Muscle layer of duodenum (tissue), 2 donors: ENCODE measurements at regions not wholly inside any gene's neighbourhood (a gene's known extent, or its start where the extent isn't known, plus 50 kb on each side); places are given as distances from the start of the nearest gene placed in this dataset.

Experiments
- H3K27ac ChIP-seq: one replicate; pipeline ENCODE4 v1.7.0; 2013; ENCODE audit warnings: mild to moderate bottlenecking, low read length
- H3K27me3 ChIP-seq: one replicate; pipeline ENCODE4 v1.7.0; 2013; ENCODE audit warnings: low read depth, mild to moderate bottlenecking, control low read depth, low read length
- H3K36me3 ChIP-seq, 2 donors: one replicate each; pipeline ENCODE4 v1.7.0; 2013; ENCODE audit warnings: low read length in 2 of 2, control low read depth in 1 of 2, mild to moderate bottlenecking in 1 of 2; ENCODE audit not compliant: insufficient read depth in 2 of 2, control insufficient read depth in 1 of 2
- H3K4me1 ChIP-seq, 2 donors: one replicate each; pipeline ENCODE4 v1.7.0; 2013; ENCODE audit warnings: low read length in 2 of 2, mild to moderate bottlenecking in 2 of 2, control low read depth in 1 of 2, moderate library complexity in 1 of 2; ENCODE audit not compliant: insufficient read depth in 2 of 2, control insufficient read depth in 1 of 2
- H3K4me3 ChIP-seq, 2 donors: one replicate each; pipeline ENCODE4 v1.7.0; 2013; ENCODE audit warnings: low read length in 2 of 2, low read depth in 1 of 2, mild to moderate bottlenecking in 1 of 2
- H3K9me3 ChIP-seq, 2 donors: one replicate each; pipeline ENCODE4 v1.7.0; 2013; ENCODE audit warnings: low read length in 2 of 2, control low read depth in 1 of 2, mild to moderate bottlenecking in 1 of 2; ENCODE audit not compliant: control insufficient read depth in 1 of 2
- donor health status: healthy.

DNA sequence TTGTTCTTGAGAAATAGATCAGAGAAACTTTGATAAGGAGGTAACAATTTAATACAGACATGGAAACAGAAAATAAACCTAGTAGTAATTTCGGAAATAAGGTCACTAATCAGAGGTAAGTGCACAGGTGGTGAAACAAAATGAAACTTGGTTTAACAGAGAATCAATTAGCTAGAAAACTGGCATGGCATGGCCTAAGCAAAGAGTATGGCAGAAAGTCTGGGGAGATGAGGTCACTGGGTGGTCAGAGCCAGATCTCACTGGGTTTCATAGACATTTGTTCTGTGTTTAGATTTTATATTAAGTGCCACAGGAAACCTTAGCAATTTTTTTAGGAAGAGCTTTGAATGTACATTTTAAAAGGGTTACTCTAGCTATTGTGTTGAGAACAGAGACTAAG lies 1216.0 kb upstream of the PIK3C3 start:
- no peaks in the 10 kb centered on the region for H3K9me3 ChIP-seq
- H3K36me3 ChIP-seq: no peaks in the 10 kb centered on the region
- no peak overlapping the region for H3K4me3 ChIP-seq
- no peaks in the 10 kb centered on the region for H3K27me3 ChIP-seq
- H3K27ac ChIP-seq: no peak overlapping the region
- no peaks in the 10 kb centered on the region for H3K4me1 ChIP-seq

DNA sequence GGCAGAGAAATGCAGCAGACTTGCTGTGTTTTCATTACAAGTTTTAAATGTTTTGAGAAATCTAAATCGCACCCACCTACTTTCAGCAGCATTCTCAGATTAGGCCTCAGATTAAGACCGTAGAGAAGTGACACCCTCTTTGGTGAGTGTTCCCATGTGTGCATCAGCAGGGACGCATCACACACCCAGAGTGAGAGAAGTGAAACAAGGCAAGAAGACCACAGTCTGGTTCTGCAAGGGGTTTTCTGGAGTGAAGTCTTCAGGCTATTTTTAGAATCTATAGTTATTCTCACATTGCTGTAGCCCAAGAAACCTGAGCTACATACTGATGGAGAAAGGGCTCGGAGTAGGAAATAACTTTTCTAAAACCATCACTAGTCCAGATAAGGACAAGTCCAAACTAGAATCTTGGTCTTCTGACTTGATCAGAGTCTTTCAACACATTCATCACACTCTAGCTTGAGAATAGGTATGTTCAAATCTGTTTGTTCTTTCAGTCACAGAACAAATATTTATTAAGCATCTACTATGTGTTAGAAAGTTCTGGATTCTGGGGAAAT lies 1216.6 kb upstream of the PIK3C3 start:
- Histone ChIP-seq H3K4me3 (no peak overlapping the region), H3K9me3 (no peaks in the 10 kb centered on the region), H3K27me3 (no peaks in the 10 kb centered on the region), H3K4me1 (no peaks in the 10 kb centered on the region), H3K27ac (no peak overlapping the region), H3K36me3 (no peaks in the 10 kb centered on the region)

DNA sequence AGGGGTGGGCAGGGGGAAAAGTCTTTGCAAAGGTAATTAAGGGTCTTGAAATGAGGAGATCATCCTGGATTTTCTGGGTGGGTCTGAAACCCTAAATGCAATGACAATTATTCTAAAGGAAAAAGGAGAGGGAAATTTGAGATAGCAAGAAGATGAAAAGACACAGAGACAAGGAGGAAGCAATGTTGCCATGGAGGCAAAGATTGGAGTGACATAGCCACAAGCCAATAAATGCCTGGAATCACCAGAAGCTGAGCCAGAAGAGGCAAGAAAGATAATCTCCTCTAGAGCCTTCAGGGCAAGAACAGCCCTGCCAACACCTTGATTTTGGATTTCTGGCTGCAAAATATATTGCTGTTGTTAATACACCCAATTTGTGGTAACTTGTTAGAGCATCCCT lies 1246.3 kb upstream of the PIK3C3 start:
- H3K27me3 ChIP-seq: no peaks in the 10 kb centered on the region
- H3K4me3 ChIP-seq: no peak overlapping the region

DNA sequence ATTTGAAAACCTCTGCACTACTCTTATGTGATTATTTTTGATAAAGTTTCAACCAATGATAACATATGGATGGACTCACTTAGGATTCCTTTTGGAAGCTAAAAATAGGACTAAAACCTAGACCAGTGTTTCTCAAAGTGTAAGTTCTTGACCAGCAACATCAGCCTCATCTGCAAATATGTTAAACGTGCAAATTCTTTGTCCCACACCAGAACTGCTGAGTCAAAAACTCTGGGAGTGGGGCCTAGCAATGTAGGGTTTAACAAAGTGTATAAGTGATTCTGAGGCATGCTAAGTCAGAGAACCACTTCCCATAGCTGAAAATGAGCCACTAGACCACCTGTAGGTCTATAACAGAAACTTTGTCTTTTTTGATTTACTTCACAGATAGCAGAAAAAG lies 1247.2 kb upstream of the PIK3C3 start:
- no peak overlapping the region for H3K4me3 ChIP-seq
- H3K27me3 ChIP-seq: no peaks in the 10 kb centered on the region
- no peaks in the 10 kb centered on the region for H3K9me3 ChIP-seq
- no peaks in the 10 kb centered on the region for H3K36me3 ChIP-seq
- no peak overlapping the region for H3K27ac ChIP-seq
- no peaks in the 10 kb centered on the region for H3K4me1 ChIP-seq

More for the DNA sequence above, 1246.3 kb upstream of the PIK3C3 start:
- no peaks in the 10 kb centered on the region for H3K9me3 ChIP-seq
- no peaks in the 10 kb centered on the region for H3K36me3 ChIP-seq
- no peak overlapping the region for H3K27ac ChIP-seq
- no peaks in the 10 kb centered on the region for H3K4me1 ChIP-seq

DNA sequence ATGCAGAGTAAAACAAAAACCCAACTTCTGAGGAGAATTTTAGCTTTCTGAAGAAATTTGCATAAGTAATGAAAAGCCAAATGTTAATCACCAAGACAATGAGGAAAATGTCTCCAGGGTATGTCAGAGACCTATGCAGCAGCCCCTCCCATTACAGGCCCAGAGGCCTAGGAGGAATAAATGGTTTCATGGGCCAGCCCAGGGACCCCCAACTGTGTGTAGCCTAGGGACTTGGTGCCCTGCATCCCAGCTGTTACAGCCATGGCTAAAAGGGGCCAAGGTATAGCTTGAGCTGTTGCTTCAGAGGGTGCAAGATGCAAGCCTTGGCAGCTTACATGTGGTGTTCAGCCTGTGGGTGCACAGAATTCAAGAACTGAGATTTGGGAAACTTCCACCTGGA lies 1256.9 kb upstream of the PIK3C3 start:
- no peaks in the 10 kb centered on the region for H3K27me3 ChIP-seq
- H3K4me3 ChIP-seq: no peak overlapping the region
- no peak overlapping the region for H3K27ac ChIP-seq
- no peaks in the 10 kb centered on the region for H3K9me3 ChIP-seq
- no peaks in the 10 kb centered on the region for H3K36me3 ChIP-seq
- no peaks in the 10 kb centered on the region for H3K4me1 ChIP-seq

DNA sequence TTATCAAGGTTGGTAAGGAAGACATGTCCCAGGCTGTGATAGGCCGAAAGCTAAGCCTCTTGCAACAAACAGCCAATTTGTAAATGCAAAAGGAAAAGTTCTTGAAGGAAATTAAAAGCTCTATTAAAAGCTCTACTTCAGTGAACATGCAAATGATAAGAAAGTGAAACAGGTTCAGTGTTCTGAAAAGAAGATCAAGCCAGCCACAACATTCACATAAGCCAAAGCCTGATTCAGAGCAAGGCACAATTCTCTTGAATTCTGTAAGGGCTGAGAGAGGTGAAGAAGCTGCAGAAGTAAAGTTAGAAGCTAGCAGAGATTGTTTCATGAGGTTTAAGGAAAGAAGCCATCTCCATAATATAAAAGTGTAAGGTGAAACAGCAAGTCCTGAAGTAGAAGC lies 1259.5 kb upstream of the PIK3C3 start:
- H3K36me3 ChIP-seq: no peaks in the 10 kb centered on the region
- H3K27me3 ChIP-seq: no peaks in the 10 kb centered on the region
- H3K4me3 ChIP-seq: no peak overlapping the region
- H3K4me1 ChIP-seq: no peaks in the 10 kb centered on the region
- H3K27ac ChIP-seq: no peak overlapping the region
- no peaks in the 10 kb centered on the region for H3K9me3 ChIP-seq

DNA sequence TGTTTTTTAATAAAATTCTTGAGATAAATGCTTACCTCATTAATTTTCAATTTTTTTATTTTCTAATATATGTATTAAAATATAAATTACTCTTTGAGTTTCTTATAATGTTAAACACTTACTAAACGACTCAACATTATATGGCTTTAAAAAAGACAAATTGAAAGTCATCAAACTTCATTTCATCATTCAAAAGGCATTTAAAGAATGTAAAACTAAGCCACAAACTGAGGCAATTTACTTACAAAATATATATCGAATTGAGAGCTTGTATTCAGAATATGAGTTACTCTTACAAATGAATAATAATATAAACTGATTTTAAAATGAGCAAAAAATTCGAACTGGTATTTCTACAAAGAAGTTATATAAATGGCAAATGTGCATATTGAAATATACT lies 1262.2 kb upstream of the PIK3C3 start:
- Histone ChIP-seq H3K27me3 (no peaks in the 10 kb centered on the region), H3K9me3 (no peaks in the 10 kb centered on the region), H3K4me1 (no peaks in the 10 kb centered on the region), H3K4me3 (no peak overlapping the region), H3K36me3 (no peaks in the 10 kb centered on the region), H3K27ac (no peak overlapping the region)

DNA sequence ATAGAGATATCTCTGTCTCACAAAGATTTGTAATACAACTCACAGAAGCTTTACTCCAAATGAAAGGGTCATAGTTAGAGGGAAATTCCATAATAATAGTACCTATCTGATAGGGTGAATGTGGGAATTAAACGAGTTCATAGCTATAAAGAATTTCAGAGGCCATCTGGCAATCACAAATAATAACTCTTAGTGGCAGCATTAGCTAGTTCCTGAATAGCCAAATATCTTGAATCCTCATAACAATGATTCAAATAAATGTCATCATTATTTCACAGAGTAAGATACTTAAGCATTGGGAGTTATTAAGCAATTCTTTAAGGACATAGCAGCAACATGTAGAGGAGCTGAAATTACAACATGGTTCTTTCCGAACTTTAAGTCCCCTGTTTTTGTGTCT lies 1265.0 kb upstream of the PIK3C3 start:
- Histone ChIP-seq H3K27ac (no peak overlapping the region), H3K27me3 (no peaks in the 10 kb centered on the region), H3K9me3 (no peaks in the 10 kb centered on the region), H3K36me3 (no peaks in the 10 kb centered on the region), H3K4me1 (no peaks in the 10 kb centered on the region), H3K4me3 (no peak overlapping the region)

DNA sequence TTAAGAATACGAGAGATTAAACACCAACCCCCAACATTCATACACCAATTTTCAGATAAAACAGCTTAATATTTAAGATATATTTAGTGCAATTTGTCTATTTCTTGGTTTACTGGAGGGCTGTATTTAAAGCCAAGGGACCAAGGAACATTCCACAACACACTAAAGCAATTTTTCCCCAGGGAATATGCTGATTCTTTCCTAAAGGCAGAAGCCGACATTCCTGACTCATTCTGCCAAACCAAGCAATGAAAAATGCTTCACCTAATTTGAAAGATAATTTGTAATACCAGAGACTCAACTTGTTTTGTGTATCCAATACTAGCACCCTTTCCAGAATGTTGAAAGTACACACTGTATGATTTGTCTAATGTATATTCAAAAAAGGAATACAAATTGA lies 1267.6 kb upstream of the PIK3C3 start:
- Histone ChIP-seq H3K4me1 (no peaks in the 10 kb centered on the region), H3K27me3 (no peaks in the 10 kb centered on the region), H3K9me3 (no peaks in the 10 kb centered on the region), H3K27ac (no peak overlapping the region), H3K36me3 (no peaks in the 10 kb centered on the region), H3K4me3 (no peak overlapping the region)

DNA sequence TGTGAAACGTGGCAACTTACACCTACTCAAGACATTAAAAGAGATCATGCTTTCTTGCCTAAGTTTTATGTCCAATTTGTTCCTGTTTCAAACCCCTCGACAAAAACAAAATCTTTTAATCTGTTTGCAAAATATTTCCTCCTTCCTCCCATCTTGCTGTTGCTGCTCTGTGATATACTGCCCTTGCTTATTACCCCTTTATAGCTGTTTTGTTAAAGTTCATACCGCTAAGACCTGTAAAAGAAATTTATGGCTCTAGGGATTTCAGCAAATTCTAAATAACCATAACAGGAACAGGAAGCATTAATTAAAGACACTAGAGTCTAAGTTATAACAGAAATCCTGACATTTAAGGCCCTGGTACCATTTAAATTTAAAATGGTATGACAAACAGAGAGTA lies 1268.2 kb upstream of the PIK3C3 start:
- H3K27ac ChIP-seq: no peak overlapping the region
- H3K27me3 ChIP-seq: no peaks in the 10 kb centered on the region
- no peaks in the 10 kb centered on the region for H3K4me1 ChIP-seq

DNA sequence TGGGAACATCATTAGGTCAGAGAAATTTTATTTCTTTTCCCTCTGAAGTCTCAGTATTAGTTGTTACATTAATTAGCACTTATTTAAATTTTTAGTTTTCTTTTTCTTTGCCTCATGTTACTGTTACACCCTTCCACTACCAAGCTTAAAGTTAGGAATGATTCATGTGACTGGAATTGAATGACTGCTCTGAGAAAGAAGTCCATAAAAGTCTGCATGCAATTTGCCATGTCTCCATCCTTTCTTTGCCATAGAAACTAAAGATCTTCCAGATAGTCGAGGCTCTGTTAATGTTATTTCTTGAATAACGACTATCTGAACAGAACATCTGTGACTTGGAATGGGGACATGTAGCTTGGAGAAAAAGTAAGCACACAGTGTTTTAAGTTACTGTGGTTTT lies 1269.8 kb upstream of the PIK3C3 start:
- Histone ChIP-seq H3K9me3 (no peaks in the 10 kb centered on the region), H3K4me1 (no peaks in the 10 kb centered on the region), H3K27ac (no peak overlapping the region), H3K4me3 (no peak overlapping the region), H3K36me3 (no peaks in the 10 kb centered on the region), H3K27me3 (no peaks in the 10 kb centered on the region)

More for the DNA sequence above, 1268.2 kb upstream of the PIK3C3 start:
- no peaks in the 10 kb centered on the region for H3K9me3 ChIP-seq
- H3K4me3 ChIP-seq: no peak overlapping the region
- H3K36me3 ChIP-seq: no peaks in the 10 kb centered on the region

DNA sequence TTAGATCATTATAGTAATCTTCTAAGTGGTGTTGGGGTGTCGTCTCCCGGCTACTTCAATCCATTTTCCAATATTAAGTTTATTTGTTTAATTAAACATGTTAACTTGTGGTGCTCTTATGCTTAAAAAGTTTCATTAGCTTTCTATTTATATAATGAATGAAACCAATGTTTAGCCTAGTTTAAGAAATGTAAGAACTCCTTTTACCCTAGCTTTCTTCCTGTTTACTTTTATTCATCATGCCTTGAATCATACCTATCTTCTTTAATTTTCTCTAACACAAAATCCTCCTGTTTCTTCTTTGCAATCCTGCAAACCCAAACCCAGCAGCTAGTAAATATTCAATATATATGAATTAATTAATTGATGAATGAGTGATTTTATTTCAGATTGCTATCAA lies 1276.7 kb upstream of the PIK3C3 start:
- Histone ChIP-seq H3K4me3 (no peak overlapping the region), H3K27ac (no peak overlapping the region)

More for the DNA sequence above, 1276.7 kb upstream of the PIK3C3 start:
- H3K27me3 ChIP-seq: no peaks in the 10 kb centered on the region
- no peaks in the 10 kb centered on the region for H3K9me3 ChIP-seq
- H3K4me1 ChIP-seq: no peaks in the 10 kb centered on the region
- no peaks in the 10 kb centered on the region for H3K36me3 ChIP-seq
